ENCODE measurements at regions not wholly inside any gene's neighbourhood (a gene's known extent, or its start where the extent isn't known, plus 50 kb on each side); places are given as distances from the start of the nearest gene placed in this dataset.

GRCh38 chr14:75343911-75344310 is 65.3 kb downstream of the FOS start:
- intact Hi-C loops (cut with micrococcal nuclease): no loop called here
- H3K4me3 Mint-ChIP-seq (ENCODE audit: unreplicated experiment): no peak overlapping the region
- peak; percentile 12 for DNase-seq (ENCODE audit: unreplicated experiment)
- ChIA-PET CTCF (no interaction called here), POLR2A (no interaction called here)
- no peaks in the 10 kb centered on the region for H3K27me3 Mint-ChIP-seq (ENCODE audit: insufficient read depth, unreplicated experiment)
- H3K4me1 Mint-ChIP-seq (ENCODE audit: insufficient read depth, unreplicated experiment): peaks cover 15% of the 10 kb centered on the region
- H3K27ac Mint-ChIP-seq (ENCODE audit: low read depth, unreplicated experiment): no peak overlapping the region
- H3K36me3 Mint-ChIP-seq (ENCODE audit: insufficient read depth, unreplicated experiment): peaks cover 6% of the 10 kb centered on the region
- peaks cover 9% of the 10 kb centered on the region for H3K9me3 Mint-ChIP-seq (ENCODE audit: unreplicated experiment)
- BruUV-seq (replicated peaks): no TSS peak
- TF ChIP-seq CTCF (IDR thresholded peaks at IDR 0.05; ENCODE audit: unreplicated experiment): no peak

GRCh38 chr14:75344411-75344810 is 65.8 kb downstream of the FOS start:
- TF ChIP-seq CTCF (IDR thresholded peaks at IDR 0.05; ENCODE audit: unreplicated experiment): no peak
- Mint-ChIP-seq H3K27me3 (ENCODE audit: insufficient read depth, unreplicated experiment) (no peaks in the 10 kb centered on the region), H3K9me3 (ENCODE audit: unreplicated experiment) (peaks cover 9% of the 10 kb centered on the region), H3K4me3 (ENCODE audit: unreplicated experiment) (no peak overlapping the region), H3K36me3 (ENCODE audit: insufficient read depth, unreplicated experiment) (peaks cover 6% of the 10 kb centered on the region), H3K27ac (ENCODE audit: low read depth, unreplicated experiment) (no peak overlapping the region), H3K4me1 (ENCODE audit: insufficient read depth, unreplicated experiment) (peaks cover 15% of the 10 kb centered on the region)
- POLR2A ChIA-PET: no interaction called here
- intact Hi-C loops (cut with micrococcal nuclease): no loop called here
- BruUV-seq (replicated peaks): no TSS peak
- no peak for DNase-seq (ENCODE audit: unreplicated experiment)
- CTCF ChIA-PET: no interaction called here

- H3K9me3 Mint-ChIP-seq (ENCODE audit: unreplicated experiment): peaks cover 2% of the 10 kb centered on the region
- DNase-seq (ENCODE audit: unreplicated experiment): no peak
- BruUV-seq (replicated peaks): no TSS peak
- H3K27ac Mint-ChIP-seq (ENCODE audit: low read depth, unreplicated experiment): no peak overlapping the region
- peaks cover 6% of the 10 kb centered on the region for H3K36me3 Mint-ChIP-seq (ENCODE audit: insufficient read depth, unreplicated experiment)
- H3K4me1 Mint-ChIP-seq (ENCODE audit: insufficient read depth, unreplicated experiment): no peaks in the 10 kb centered on the region
- H3K27me3 Mint-ChIP-seq (ENCODE audit: insufficient read depth, unreplicated experiment): no peaks in the 10 kb centered on the region
- intact Hi-C loops (cut with micrococcal nuclease): no loop called here
- POLR2A ChIA-PET: interaction anchor here (0.6 to 1.6 kb wide), 4 partner anchors 11 to 22 kb away, joined by 3 to 6 read pairs (median 4); no protein-coding TSS in a partner anchor
- no peak for TF ChIP-seq CTCF (IDR thresholded peaks at IDR 0.05; ENCODE audit: unreplicated experiment)
- CTCF ChIA-PET: interaction anchor here (0.9 to 1.2 kb wide), 2 partner anchors 93 to 138 kb away, joined by 3 to 5 read pairs; no protein-coding TSS in a partner anchor
- no peak overlapping the region for H3K4me3 Mint-ChIP-seq (ENCODE audit: unreplicated experiment)
Measured at GRCh38 chr14:75350505-75351060, 72.0 kb downstream of the FOS start.

GRCh38 chr14:75359098-75359497 is 68.7 kb upstream of the JDP2 start:
- BruUV-seq (replicated peaks): no TSS peak
- DNase-seq (ENCODE audit: unreplicated experiment): no peak
- Mint-ChIP-seq H3K4me1 (ENCODE audit: insufficient read depth, unreplicated experiment) (no peaks in the 10 kb centered on the region), H3K4me3 (ENCODE audit: unreplicated experiment) (no peak overlapping the region), H3K27ac (ENCODE audit: low read depth, unreplicated experiment) (no peak overlapping the region), H3K9me3 (ENCODE audit: unreplicated experiment) (no peaks in the 10 kb centered on the region), H3K27me3 (ENCODE audit: insufficient read depth, unreplicated experiment) (peaks cover 2% of the 10 kb centered on the region), H3K36me3 (ENCODE audit: insufficient read depth, unreplicated experiment) (no peaks in the 10 kb centered on the region)
- POLR2A ChIA-PET: no interaction called here
- CTCF ChIA-PET: no interaction called here
- TF ChIP-seq CTCF (IDR thresholded peaks at IDR 0.05; ENCODE audit: unreplicated experiment): no peak
- intact Hi-C loops (cut with micrococcal nuclease): no loop called here
